GM13976 (cell line): ENCODE measurements at regions not wholly inside any gene's neighbourhood (a gene's known extent, or its start where the extent isn't known, plus 50 kb on each side); places are given as distances from the start of the nearest gene placed in this dataset.

Experiments used
- DNase-seq: peaks from one replicate; pipeline ENCODE4 v3.0.0; 2012; ENCODE audit warnings: low spot score
- in situ Hi-C: fragments of 300-500 bp; cut with MboI; formaldehyde crosslinking; loops from one replicate; pipeline ENCODE4 v1.12.0; 2022; ENCODE audit warnings: low sequenced_read_pairs, mixed read lengths, inconsistent platforms; ENCODE audit not compliant: unreplicated experiment
- TF ChIP-seq, protein P1 (sequence below): IDR thresholded peaks from 2 replicates; pipeline ENCODE4 v1.5.1; 2012; ENCODE audit warnings: borderline replicate concordance, mild to moderate bottlenecking; ENCODE audit not compliant: insufficient read depth; ENCODE audit errors: extremely low read depth, missing control alignments, control extremely low read depth

DNA sequence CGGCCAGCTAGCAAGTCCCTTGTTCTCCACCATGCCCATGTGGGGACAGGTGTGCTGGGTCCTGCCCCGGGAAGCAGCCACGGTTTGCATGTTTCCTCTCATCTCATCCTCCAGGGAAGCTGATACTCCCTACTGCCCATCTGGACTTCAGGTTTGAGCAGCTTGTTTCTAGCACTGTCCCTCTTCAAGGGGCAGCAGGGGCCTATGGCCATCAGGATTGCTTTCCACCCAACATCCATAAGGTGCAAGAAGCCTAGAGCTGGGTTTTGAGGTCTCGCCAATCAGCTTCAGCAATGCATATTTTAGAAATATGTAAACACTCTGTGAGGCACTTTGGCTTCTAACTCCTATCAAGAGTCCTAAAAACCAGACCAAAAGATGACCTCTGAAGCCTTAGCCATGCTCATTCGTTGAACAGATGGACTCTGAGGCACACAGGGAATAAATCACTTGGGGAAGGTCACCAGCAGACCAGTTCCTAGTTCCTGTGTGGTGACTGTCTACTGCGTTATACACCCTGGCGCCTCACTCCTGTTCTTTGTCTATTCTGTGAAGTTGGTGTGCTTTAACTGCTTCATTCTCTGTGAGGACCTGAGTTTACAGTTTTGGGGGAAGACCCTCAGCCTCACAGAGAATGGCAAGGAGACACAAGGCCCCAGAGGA lies 192.6 kb upstream of the TWIST2 start:
- TF ChIP-seq, protein P1, sequence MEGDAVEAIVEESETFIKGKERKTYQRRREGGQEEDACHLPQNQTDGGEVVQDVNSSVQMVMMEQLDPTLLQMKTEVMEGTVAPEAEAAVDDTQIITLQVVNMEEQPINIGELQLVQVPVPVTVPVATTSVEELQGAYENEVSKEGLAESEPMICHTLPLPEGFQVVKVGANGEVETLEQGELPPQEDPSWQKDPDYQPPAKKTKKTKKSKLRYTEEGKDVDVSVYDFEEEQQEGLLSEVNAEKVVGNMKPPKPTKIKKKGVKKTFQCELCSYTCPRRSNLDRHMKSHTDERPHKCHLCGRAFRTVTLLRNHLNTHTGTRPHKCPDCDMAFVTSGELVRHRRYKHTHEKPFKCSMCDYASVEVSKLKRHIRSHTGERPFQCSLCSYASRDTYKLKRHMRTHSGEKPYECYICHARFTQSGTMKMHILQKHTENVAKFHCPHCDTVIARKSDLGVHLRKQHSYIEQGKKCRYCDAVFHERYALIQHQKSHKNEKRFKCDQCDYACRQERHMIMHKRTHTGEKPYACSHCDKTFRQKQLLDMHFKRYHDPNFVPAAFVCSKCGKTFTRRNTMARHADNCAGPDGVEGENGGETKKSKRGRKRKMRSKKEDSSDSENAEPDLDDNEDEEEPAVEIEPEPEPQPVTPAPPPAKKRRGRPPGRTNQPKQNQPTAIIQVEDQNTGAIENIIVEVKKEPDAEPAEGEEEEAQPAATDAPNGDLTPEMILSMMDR = no peak
- no peak for DNase-seq
- in situ Hi-C loops = no loop called here

DNA sequence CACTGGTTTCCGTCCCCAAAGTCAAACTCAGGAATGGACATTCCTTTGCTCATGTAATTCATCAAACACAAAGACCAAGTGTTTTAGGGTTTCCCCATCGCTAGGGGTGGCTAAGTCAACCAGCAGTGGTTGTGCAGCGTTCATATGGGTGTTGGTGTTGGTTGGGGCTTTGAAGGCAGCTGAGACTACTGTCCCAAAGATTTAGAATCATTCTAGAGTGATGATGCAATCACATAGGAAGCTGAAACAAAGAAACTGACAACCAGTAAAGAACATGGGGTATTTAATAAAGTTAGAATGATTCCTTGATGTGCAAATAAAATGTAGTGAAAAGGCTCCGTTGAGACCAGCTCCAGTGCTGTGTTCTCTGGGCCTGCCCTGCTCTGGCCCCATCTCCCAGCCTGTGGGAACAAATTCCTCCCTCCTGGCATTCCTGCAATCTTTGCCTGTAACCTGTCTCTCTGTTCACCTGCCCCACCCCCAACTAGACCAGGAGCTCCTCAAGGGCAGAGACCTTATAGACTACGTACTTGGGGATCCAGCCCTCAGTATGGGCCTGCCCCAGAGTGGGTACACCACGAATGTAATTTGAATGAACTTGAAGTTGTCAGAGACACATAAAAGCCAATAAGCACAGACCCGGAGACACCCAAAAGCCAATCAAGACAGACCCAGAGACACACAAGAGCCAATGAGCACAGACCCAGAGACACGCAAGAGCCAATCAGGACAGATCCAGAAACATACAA lies 191.7 kb upstream of the TWIST2 start:
- TF ChIP-seq, protein P1 = no peak
- no peak for DNase-seq
- in situ Hi-C loops = no loop called here

DNA sequence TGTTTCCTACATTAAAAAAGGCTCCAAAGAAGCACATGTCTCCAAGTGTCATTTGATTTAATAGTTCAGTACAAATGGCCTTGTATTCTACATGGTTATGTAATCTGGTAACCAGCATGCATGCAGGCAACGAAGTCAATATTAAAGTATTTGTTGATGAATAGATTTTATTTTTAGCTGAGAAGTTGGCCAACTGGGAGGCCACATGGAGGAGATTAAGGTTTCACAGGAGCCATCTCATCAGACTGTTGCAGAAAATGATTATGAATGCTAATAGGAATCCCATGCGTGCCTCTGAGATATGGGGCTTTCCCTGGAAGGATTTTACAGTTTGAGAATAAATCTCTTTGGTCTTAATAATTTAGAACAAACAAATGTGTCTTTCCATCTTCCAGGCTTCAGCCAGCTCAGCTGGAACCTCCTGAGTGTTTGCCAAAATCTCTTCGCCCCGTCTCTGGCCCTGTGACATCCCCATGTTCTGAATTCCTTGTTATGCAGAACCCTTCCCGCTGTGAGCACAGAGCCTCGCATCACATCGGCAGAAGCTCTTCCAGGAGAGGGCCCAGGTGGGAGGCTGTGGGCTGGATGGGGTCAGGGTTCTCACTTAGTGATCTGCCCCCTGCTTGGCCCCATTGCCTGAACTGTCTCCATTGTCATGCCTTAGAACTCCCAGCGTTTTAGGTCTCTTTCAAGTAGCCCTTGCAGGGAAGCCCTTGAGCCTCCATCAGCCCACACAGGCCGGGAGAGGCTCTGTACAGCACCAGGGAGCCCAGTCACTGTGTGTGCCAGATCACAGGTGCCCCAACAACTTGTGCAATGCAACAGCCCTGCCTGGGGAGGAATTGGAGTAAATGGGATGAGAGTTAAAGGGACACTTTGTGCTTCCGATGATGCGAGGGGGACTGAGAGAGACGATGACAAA lies 190.5 kb upstream of the TWIST2 start:
- in situ Hi-C loops = no loop called here
- TF ChIP-seq, protein P1 = no peak
- DNase-seq = no peak

DNA sequence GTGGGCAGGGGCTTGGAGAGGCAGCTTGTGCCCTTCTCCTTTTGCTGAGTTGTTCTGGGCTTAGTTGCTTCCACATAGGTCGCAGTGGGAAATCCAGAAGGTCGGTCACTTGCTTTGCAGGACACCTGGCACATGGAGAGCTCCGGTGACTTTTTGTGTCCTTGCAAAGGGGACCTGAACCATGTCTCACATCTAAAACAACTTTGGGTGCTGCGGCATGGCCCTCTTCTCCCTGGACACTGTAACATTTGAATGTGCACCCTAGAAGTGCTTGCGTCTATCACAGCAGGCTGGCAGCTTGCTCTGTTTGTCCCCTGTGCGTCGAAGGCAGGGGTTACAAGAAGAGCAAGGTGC lies 189.9 kb upstream of the TWIST2 start:
- no peak for DNase-seq
- TF ChIP-seq, protein P1 = no peak
- in situ Hi-C loops = no loop called here

DNA sequence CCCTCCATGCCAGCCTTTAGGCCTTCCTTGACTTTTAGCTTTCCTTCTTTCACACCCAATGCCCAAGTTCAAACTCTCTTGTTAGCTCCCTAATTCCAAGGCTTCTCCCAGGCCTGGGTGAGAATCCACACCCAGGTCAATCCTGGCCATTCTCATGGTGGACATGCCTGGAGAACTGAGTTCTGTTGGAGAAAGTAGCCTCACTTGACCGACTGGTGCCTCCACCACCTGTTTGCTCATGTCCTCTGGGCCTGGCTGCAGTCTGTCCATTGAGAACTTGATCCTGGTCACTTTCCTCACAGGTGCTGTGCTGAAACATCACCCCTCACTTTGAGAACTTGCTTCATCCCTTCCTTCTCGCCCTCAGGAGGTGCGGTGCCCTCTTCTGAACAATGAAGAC lies 189.1 kb upstream of the TWIST2 start:
- TF ChIP-seq, protein P1 = no peak
- no peak for DNase-seq
- in situ Hi-C loops = no loop called here

DNA sequence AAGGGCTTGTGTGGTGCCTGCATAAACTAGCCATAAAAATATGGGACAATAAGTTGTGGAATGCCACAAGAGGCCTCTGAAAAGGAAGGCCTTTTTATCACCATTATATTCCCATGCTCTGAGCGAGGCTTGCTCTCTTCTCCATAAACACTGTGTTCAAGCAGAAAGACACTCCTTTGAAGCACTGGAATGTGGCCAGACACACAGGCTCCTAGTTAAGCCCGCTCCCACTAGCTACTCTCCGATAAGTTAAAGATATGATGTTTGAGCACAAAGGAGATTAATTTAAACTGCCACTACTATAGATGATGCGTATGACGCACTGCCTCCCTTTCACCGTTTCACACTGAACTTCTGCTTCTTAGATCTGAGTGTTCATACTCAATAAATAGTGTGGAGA lies 188.7 kb upstream of the TWIST2 start:
- in situ Hi-C loops = no loop called here
- DNase-seq = no peak
- TF ChIP-seq, protein P1 = no peak
